Neural cell (in vitro differentiated cells): ENCODE measurements at regions not wholly inside any gene's neighbourhood (a gene's known extent, or its start where the extent isn't known, plus 50 kb on each side); places are given as distances from the start of the nearest gene placed in this dataset.

Experiments
- POLR2AphosphoS5 ChIP-seq: IDR thresholded peaks from 2 replicates; pipeline ENCODE4 v1.6.1; 2012
- RAD21 ChIP-seq: fragments of 450-650 bp; conservative IDR thresholded peaks from 2 replicates; pipeline ENCODE4 v1.6.1; 2014; ENCODE audit warnings: antibody characterized with exemption, mild to moderate bottlenecking, moderate library complexity
- TF ChIP-seq, protein P1 (sequence below): fragments of 450-650 bp; IDR thresholded peaks from 2 replicates; pipeline ENCODE4 v1.5.1; 2014; ENCODE audit warnings: antibody characterized with exemption, mild to moderate bottlenecking, moderate library complexity; ENCODE audit not compliant: poor library complexity, severe bottlenecking

DNA sequence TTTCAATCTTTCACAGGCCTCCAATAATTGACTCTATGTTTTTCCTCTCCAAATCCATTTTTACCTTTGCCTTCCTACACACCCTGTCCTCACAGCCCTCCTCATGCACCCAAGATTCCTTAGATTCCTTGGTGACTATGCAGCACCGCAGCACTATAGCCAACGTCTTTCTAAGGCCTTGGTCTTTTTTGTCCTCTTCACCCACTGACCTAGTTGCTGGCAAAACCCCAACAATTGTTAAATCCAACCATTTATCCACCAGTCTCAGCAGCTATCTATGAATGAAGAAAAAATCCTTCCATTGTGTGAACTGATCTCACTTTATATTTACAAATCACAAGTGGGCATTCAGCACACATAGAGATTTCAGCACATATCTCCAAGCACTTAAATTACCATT lies 203.9 kb downstream of the VGLL3 start:
- TF ChIP-seq, protein P1, sequence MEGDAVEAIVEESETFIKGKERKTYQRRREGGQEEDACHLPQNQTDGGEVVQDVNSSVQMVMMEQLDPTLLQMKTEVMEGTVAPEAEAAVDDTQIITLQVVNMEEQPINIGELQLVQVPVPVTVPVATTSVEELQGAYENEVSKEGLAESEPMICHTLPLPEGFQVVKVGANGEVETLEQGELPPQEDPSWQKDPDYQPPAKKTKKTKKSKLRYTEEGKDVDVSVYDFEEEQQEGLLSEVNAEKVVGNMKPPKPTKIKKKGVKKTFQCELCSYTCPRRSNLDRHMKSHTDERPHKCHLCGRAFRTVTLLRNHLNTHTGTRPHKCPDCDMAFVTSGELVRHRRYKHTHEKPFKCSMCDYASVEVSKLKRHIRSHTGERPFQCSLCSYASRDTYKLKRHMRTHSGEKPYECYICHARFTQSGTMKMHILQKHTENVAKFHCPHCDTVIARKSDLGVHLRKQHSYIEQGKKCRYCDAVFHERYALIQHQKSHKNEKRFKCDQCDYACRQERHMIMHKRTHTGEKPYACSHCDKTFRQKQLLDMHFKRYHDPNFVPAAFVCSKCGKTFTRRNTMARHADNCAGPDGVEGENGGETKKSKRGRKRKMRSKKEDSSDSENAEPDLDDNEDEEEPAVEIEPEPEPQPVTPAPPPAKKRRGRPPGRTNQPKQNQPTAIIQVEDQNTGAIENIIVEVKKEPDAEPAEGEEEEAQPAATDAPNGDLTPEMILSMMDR = no peak
- TF ChIP-seq RAD21 (no peak), POLR2AphosphoS5 (no peak)
